ENCODE measurements at regions not wholly inside any gene's neighbourhood (a gene's known extent, or its start where the extent isn't known, plus 50 kb on each side); places are given as distances from the start of the nearest gene placed in this dataset.

GRCh38 chr2:155747531-155747930, 585.0 kb downstream of the NR4A2 start:
- Histone ChIP-seq H2BK15ac (ENCODE audit: low read depth, low read length) (no peak overlapping the region), H3K23ac (ENCODE audit: low read depth, low read length) (no peak overlapping the region), H3K14ac (replicated peaks; ENCODE audit: low read depth, low read length) (no peak overlapping the region), H3K9ac (ENCODE audit: low read depth, low read length) (no peak overlapping the region), H2BK120ac (ENCODE audit: low read depth, low read length) (no peak overlapping the region), H4K5ac (ENCODE audit: low read depth, low read length) (no peak overlapping the region), H3K79me1 (ENCODE audit: low read depth in 1 of 2, low read length in 2 of 2) (no peaks in the 10 kb centered on the region), H3K4me3 (ENCODE audit: insufficient read depth, low read depth, low read length) (no peak overlapping the region), H3K27me3 (ENCODE audit: control insufficient read depth, insufficient read depth, low read length) (no peaks in the 10 kb centered on the region), H4K20me1 (ENCODE audit: insufficient read depth, low read length) (no peaks in the 10 kb centered on the region), H4K8ac (ENCODE audit: low read depth in 2 of 2, low read length in 2 of 2) (no peak overlapping the region), H3K36me3 (ENCODE audit: control insufficient read depth, insufficient read depth, low read length) (no peaks in the 10 kb centered on the region), H3K27ac (ENCODE audit: insufficient read depth, low read length) (no peak overlapping the region), H3K56ac (ENCODE audit: extremely low read depth, insufficient read depth, low read length) (no peak overlapping the region), H3K4me2 (ENCODE audit: low read depth, low read length) (no peak overlapping the region), H3K9me3 (ENCODE audit: control insufficient read depth, insufficient read depth, low read length) (peaks cover 11% of the 10 kb centered on the region), H2AFZ (replicated peaks; ENCODE audit: low read length, poor library complexity) (no peak overlapping the region), H3K4me1 (ENCODE audit: control insufficient read depth, insufficient read depth, low read length) (no peaks in the 10 kb centered on the region), H2AK9ac (replicated peaks; ENCODE audit: low read depth, low read length, poor library complexity) (no peak overlapping the region), H2BK20ac (ENCODE audit: low read depth, low read length) (no peak overlapping the region), H4K91ac (ENCODE audit: insufficient read depth, low read depth, low read length) (no peak overlapping the region), H2BK5ac (ENCODE audit: low read depth, low read length, poor library complexity, severe bottlenecking) (no peak overlapping the region), H2AK5ac (ENCODE audit: low read depth, low read length) (no peak overlapping the region), H3K18ac (ENCODE audit: low read depth, low read length) (no peak overlapping the region), H3K9me1 (ENCODE audit: insufficient read depth, low read length) (no peaks in the 10 kb centered on the region), H3K4ac (ENCODE audit: low read depth, low read length) (no peak overlapping the region)
- intact Hi-C loops (cut with micrococcal nuclease) (no loop called here), dilution Hi-C loops (cut with HindIII; ENCODE audit: low sequenced_read_pairs, unreplicated experiment) (no loop called here), in situ Hi-C loops (cut with MboI; ENCODE audit: low sequenced_read_pairs) (no loop called here)
- DNase-seq, result no peak
- no peak for ATAC-seq (ENCODE audit: low read depth)
- WGBS, 2 experiments (ENCODE audit: extremely low coverage in 2 of 2, insufficient read length in 1 of 2), result no CpG with 5 or more reads among the region's 3 CpGs
- POLR2A ChIA-PET (ENCODE audit: unreplicated experiment), result no interaction called here
- TF ChIP-seq RCOR1 (IDR thresholded peaks at IDR 0.05; ENCODE audit: insufficient replicate concordance, low read length), result no peak
- no peak for TF ChIP-seq CTCF (conservative IDR thresholded peaks at IDR 0.05; ENCODE audit: low read depth, low read length)
- TF ChIP-seq CHD1 (IDR thresholded peaks at IDR 0.05; ENCODE audit: low read depth, low read length), result no peak
- TF ChIP-seq MAFK (IDR thresholded peaks at IDR 0.05; ENCODE audit: low read depth, low read length), result no peak
- no peak for TF ChIP-seq BHLHE40 (IDR thresholded peaks at IDR 0.05; ENCODE audit: low read depth, low read length)
- TF ChIP-seq RAD21 (IDR thresholded peaks at IDR 0.05; ENCODE audit: low read length), result no peak
- TF ChIP-seq MAZ (IDR thresholded peaks at IDR 0.05; ENCODE audit: borderline replicate concordance, low read depth, low read length), result no peak
- TF ChIP-seq, protein P1, sequence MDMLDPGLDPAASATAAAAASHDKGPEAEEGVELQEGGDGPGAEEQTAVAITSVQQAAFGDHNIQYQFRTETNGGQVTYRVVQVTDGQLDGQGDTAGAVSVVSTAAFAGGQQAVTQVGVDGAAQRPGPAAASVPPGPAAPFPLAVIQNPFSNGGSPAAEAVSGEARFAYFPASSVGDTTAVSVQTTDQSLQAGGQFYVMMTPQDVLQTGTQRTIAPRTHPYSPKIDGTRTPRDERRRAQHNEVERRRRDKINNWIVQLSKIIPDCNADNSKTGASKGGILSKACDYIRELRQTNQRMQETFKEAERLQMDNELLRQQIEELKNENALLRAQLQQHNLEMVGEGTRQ (IDR thresholded peaks at IDR 0.05; ENCODE audit: low read depth, low read length), result no peak
- TF ChIP-seq FOS (IDR thresholded peaks at IDR 0.05; ENCODE audit: low read depth, low read length), result no peak
- TF ChIP-seq SMC3 (IDR thresholded peaks at IDR 0.05; ENCODE audit: low read depth, low read length), result no peak
- TF ChIP-seq CEBPB (IDR thresholded peaks at IDR 0.05; ENCODE audit: low read depth, low read length), result no peak
- TF ChIP-seq NFE2L2 (IDR thresholded peaks at IDR 0.05; ENCODE audit: low read depth, low read length), result no peak
- TF ChIP-seq ELK1 (IDR thresholded peaks at IDR 0.05; ENCODE audit: borderline replicate concordance, low read depth, low read length), result no peak
- no peak for TF ChIP-seq MXI1 (IDR thresholded peaks at IDR 0.05; ENCODE audit: borderline replicate concordance, low read depth, low read length)
- TF ChIP-seq POLR2A (IDR thresholded peaks at IDR 0.05; ENCODE audit: low read depth, low read length), result no peak
- no peak for TF ChIP-seq RFX5 (IDR thresholded peaks at IDR 0.05; ENCODE audit: low read depth, low read length)
- CTCF ChIA-PET, result no interaction called here
- no TSS peak for BruUV-seq (replicated peaks)

All from IMR-90 (cell line).